Activated effector memory CD4-positive, alpha-beta T cell treated with anti-CD3 and anti-CD28 coated beads, Interleukin-2, amount 50 U/mL, for 16 hours (primary cell): ENCODE measurements at regions not wholly inside any gene's neighbourhood (a gene's known extent, or its start where the extent isn't known, plus 50 kb on each side); places are given as distances from the start of the nearest gene placed in this dataset.

Experiments used
- DNase-seq: peaks from one replicate; pipeline ENCODE4 v3.0.0-alpha.2; 2020

DNA sequence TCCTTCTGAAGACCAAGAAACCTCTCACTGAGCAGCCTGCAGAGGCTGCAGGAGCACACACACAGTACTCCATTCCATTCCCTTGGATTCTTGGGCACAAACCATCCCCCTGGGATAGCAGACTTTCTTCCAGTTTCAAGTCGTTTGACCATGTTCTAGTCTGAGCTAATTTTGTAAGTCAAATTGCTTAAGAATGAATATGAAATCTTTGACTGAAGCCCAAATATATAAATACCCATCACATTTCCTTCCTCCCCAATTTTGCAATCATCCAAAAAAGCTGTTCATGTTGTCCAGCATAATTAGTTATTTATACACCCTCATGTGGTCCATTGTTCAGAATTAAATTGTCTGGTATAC is 231.2 kb upstream of the TPRG1 start:
- no peak for DNase-seq

- no peak for DNase-seq
Measured at GRCh38 chr3:188941103-188941502, 230.7 kb upstream of the TPRG1 start.

- no peak for DNase-seq
Measured at GRCh38 chr3:188942191-188942590, 229.6 kb upstream of the TPRG1 start.

DNA sequence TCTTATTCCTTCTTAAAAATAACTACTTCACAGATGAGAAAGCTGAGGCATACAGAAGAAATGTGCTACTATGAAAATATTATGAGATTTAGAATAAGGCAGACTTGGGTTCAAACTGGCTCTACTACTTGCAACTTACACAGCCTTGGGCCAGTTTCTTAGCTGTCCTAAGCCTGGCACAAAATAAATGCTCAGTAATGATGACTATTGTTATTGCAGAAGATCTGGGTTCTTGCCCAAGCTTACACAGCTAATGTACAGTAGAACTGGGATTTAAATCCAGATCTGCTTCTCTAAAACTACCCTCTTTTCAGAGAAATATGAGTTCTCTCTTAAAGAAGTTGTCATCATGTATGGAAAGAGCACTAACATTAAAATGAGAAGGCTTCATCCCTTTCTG is 228.2 kb upstream of the TPRG1 start:
- no peak for DNase-seq

DNA sequence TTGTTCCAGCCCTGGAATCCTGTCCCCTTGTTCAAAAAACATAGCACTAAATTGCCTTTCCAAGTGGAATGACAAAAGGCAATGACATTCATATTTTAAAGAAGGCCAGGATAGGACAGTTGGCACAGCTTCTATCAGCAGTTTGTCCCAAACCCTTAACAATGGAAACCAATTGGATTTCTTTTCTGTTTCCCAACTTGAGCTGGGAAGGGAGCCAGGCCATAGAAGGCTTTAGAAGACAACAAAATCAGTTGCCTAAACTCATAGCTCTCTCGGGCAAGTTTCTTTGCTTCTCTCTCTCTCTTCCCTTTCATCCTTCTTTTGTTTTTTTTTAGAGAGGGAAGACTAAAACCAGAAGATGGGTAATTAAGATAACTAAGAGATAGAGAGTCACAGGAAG is 227.7 kb upstream of the TPRG1 start:
- DNase-seq = no peak

DNA sequence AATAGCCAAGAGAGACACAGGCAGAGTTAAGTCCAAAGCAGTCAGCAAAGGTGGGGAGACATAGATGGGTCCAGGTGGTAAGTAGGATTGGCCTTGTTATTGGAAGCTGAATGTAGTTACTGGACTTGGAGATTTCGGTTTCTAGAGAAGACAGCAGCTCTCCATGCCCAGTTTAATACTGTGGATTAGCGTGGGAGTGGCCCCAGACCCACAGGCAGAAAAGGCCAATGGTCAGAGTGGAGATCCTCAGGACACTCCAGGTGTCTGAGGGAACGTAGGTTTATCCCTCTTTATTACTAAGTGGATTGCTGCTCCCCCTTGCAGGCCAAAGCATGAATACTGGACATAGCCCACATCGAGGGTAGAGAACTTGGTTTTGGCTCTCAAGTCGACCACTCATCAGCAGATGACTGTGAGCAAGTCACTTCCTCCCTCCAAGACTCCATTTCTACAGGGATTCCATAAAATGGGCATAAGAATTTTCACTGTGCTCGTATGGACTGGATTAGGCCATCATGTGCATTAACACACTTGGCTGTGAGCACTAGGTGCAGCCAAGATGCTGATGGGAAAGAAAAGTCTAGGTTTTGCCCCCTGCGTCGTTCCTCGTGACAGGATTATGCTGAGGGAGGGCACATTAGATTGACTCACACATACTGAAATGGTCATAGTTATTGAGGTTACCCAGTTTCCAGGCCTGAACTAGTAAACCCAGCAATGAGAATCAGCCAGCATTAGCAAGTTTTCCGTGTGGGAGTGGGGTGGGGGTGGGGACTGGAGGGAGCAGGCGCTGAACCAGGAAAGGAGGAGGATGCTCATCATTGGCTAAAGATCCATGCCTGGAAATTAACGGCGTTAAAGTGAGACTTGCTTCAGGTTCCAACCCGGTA is 225.2 kb upstream of the TPRG1 start:
- no peak for DNase-seq

DNA sequence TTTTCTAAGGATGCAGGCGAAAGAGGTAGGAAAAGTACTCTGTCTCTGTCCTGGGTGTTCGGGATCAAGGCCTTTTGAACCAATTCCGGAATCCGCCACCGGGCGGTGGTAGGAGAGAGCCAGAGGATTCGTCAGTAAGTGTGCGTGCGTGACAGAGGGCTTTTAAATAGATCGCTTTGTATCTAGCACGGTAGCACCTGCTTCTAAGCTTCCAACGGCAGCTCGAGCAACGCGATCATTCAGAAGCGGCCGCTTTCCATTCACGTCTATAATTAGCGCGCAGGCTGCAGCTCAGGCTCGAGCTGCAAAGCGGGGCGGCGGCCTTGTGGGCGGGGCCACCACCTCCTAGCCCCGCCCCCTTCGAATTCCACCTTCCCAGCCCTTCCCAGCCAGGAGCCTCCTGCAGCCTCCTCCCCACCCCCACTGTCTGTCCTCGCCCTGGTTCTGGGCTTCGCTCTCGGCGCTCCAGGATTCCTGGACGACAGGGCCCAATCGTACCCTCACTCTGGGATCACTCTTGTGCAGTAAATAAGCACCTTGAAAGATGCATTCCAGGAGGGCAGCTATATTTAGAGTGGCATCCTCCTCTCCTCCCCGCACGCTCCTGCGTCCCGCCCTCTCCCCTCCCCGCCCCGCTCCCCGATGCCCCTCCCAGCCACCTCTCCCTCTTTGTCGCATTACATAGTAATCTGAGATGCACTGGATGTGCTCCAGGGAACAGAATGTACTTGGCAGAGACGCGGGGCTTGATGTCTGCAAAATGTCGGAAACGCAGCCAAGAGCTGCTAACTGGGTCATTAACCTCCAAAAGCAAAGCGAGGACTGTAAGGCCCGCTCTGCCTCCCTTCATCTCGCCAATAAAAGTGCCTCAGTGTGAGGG is 224.1 kb upstream of the TPRG1 start:
- no peak for DNase-seq

GRCh38 chr3:188948281-188948996 is 223.3 kb upstream of the TPRG1 start:
- DNase-seq = no peak

GRCh38 chr3:188948997-188949389 is 222.8 kb upstream of the TPRG1 start:
- DNase-seq = no peak

GRCh38 chr3:188949456-188949855 is 222.3 kb upstream of the TPRG1 start:
- DNase-seq = no peak

- DNase-seq = no peak
Measured at GRCh38 chr3:188949996-188950395, 221.8 kb upstream of the TPRG1 start.

DNA sequence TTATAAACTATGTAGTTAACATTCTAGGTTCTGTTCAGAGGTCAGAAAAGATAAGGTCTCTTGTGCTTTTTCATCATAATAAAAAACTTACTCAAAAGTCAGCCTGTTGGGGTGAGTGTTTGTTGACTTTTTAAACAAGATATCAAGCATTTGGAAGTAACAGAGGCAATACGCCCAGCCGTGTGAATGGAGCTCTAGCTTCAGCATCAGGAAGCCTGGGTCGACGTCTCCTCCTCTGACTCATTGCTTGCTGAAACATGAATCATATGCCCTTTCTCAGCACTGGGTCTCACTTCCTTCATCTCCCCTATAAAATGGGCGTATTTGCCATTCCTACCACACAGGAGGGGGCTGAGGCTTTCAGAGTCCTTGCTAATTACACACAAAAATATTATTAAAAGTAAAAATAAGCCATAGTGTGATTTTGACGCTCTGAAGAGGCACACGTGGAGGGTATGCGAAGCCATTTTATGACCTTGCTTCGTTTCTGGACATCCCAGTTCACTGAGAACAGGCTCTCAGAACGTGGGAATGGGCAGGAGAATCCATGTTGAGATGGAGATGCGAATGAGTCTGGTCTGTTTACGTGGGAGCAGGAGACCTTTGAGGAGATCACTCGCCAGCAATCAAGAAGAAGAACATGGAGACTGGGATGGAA is 220.8 kb upstream of the TPRG1 start:
- peak; percentile 68 for DNase-seq

DNA sequence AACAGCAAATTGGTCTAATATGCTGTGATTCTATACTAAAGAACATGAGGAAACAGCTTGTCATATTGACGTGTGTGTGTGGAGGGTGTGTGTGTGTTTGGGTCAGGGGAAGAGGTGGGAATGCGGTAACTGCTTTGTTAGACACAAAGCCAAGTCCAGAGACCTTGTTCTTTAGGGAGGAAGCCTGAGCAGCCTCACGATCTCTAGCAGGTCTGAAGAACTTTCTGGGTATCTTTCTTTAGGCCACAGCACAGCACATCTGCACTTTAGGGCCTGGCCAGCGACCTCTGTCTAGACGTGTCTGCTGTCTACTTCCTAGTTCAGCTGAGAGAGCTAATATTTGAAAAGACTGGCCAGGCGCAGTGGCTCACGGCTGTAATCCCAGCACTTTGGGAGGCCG is 220.0 kb upstream of the TPRG1 start:
- DNase-seq = no peak

DNA sequence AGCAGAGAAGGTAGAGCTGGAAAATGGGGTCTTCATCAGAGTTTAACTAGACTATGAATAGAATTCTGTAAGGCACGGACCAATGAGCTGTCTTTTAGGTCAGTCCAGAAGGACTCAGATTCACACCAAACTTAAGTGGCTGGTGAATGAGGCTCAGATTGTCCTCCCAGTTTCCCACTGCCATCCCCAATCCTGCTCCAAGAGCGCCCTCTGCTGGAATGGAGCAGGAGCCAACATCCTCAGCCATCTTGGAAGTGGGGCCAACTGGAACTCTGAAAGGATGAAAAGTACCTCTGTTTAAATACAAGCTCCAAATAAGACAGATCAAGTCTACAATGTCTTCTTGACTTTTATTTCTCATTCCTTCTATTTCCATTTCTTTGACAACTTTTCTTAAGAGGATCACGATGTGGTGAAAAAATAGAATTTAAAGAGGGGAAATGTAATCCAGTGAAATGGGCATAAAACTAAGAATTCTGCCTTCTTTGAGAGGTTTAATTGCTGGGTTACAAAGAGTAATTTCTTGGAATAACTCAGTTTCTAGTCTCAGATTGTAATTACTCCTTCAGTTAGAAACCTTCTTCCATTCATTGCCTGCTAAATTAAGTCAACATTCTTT is 217.1 kb upstream of the TPRG1 start:
- DNase-seq = peak; percentile 90

- DNase-seq = no peak
Measured at GRCh38 chr3:188955919-188956318, 215.9 kb upstream of the TPRG1 start.

DNA sequence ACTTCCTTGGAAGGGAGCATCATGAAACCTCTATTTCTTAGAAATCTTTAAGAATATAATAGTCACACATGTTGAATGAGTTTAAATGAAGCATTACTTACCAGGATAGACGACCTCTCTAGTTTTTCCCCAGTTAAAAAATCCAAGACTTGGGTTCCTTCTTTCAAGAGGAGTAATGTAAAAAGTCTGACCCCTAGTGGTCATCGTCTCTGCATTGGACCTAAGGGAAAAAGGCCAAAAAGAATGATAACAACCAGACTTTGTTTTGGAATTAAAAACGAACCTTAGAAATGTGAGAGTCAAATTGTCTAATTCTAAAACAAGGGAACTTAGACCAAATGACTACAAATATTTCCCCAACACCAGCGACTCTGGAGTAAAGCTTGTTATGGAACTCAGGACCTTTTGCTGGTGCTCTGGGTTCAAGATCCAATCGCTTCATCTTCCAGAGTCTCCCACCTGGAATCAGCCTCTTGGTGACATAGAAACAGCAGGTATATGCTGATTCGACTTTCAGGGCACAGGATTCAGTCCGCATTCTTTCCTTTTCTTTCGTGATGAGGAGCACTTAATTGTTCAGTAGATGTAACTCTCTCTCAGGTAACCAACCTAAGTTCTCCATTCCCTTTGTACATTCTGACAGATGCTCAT is 214.8 kb upstream of the TPRG1 start:
- DNase-seq = no peak

DNA sequence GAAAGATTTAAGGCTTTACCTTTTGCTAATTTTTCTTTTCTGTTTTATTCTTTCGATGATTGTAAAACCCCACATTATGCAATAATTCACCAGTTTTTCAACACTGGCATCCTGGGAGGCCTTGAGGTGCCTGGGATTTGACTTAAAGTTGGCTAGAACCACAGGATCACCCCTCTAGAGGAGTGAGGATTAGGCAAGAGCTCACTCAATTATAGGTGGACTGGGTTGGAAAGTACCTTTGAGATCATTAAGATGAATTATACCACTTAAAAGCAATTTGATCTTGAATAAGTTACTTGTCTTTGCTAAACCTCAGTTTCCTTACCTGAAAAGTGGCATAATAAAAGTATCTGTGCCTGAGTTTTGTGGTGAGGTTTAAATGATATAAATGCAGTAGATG is 212.8 kb upstream of the TPRG1 start:
- no peak for DNase-seq

DNA sequence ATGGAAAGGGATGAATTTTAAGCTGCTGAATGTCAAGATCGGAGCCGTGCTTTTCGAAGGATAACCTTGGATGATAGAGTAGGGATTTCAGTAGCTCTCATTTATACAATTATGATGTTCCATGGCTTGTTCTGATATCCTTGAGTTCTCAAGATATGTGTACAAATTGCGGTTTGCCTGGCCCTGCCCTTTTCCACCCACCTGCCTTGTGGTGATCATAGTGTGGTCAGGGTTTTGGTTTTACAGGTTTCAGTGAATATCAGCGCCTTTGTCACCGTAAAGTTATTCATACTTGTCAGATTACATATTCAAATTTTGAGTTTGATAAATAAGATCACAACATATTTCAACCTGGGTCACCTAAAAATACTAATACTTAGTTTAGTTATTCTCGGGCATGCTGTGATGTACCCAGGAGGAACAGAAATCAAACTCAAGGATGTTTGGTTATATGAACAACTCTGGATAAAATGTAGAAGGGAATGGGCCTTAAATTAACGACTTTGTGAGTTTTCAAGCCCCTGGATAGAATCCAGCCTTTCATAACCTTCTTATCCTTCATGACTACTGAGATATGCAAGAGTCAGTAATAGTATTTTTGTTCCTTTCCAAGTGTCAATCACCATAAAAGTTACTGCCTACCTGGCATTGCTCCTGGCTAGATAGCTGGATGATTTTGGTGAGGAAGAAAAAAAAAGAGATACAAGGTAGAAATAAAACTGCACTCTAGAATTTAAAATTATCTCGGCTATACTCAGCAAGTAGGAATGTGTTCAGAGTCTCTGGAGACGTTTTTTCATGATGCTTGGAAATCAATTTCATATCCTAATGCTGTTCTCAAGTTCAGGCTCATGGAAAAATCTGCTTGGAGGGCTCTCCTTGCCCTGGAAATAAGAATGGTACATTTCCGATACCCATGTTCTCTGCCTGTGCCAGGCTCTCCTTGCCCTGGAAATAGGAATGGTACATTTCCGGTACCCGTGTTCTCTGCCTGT is 209.2 kb upstream of the TPRG1 start:
- DNase-seq = no peak

DNA sequence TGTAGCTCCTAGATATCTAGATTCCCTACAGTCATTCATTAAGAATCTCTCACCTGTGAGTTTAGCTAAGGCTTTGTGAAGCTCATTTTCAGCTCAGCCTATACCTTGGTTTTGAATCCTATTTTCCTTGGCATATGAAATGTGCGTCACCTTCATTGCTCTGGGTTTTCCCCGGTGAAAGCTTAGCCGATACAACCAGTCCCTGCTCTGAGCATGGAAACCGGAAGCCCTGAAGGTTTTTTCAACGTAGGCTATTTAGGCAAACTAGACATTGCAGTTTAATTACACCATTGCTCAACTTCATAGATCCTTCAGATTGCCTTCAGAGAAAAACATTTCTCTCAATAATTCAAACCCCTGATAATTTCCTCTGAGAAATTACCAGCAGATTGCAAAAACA is 206.8 kb upstream of the TPRG1 start:
- DNase-seq = no peak

GRCh38 chr3:188972310-188972709 is 199.5 kb upstream of the TPRG1 start:
- DNase-seq = no peak
